Brain microvascular endothelial cell (primary cell): ENCODE measurements at regions not wholly inside any gene's neighbourhood (a gene's known extent, or its start where the extent isn't known, plus 50 kb on each side); places are given as distances from the start of the nearest gene placed in this dataset.

Source experiments
- DNase-seq: peaks from one replicate; pipeline ENCODE4 v3.0.0-alpha.2; 2020
- H3K27ac ChIP-seq: fragments of 250-450 bp; sonication (Bioruptor Pico); 2 replicates; pipeline ENCODE4 v1.5.1; 2020; ENCODE audit warnings: mild to moderate bottlenecking, moderate library complexity
- H3K27me3 ChIP-seq: fragments of 250-450 bp; sonication (Bioruptor Pico); replicated peaks from 2 replicates; pipeline ENCODE4 v1.5.1; 2020; ENCODE audit warnings: mild to moderate bottlenecking
- H3K36me3 ChIP-seq: fragments of 250-450 bp; sonication (Bioruptor Pico); replicated peaks from 2 replicates; pipeline ENCODE4 v1.5.1; 2020; ENCODE audit warnings: mild to moderate bottlenecking
- H3K4me3 ChIP-seq: 2 replicates; pipeline ENCODE4 v1.5.1; 2011; ENCODE audit warnings: low read depth, mild to moderate bottlenecking, control low read depth, low read length, moderate library complexity
- in situ Hi-C: cut with HindIII; loops from 2 replicates; pipeline ENCODE4 v1.10.0; 2017; ENCODE audit warnings: low sequenced_read_pairs, low pct_ligation_motif_present
- TF ChIP-seq, protein P1 (sequence below): IDR thresholded peaks from 2 replicates; pipeline ENCODE4 v1.5.1; 2011; ENCODE audit warnings: low read depth, mild to moderate bottlenecking, moderate library complexity, low read length, control low read depth, inconsistent platforms; ENCODE audit errors: missing control alignments

DNA sequence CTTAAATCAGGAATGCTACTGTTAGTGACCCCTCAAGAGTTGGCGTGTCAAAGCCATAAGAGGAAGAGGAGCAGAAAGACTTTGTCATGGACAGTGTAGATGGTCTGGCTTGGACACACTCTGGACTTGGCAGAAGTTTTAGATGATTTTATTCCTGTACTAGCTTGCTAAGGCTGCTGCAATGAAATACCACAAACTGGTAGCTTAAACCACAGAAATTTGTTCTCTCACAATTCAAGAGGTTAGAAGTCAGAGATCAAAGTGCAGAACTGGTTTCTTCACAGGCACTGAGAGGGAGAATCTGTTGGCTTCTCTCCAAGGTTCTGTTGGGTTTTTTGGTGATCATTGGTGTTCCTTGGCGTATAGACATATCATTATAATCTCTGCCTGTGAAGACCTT is 869.8 kb upstream of the B3GALT2 start:
- Histone ChIP-seq H3K27me3 (no peaks in the 10 kb centered on the region), H3K27ac (no peak overlapping the region), H3K36me3 (no peaks in the 10 kb centered on the region), H3K4me3 (no peak overlapping the region)
- DNase-seq, result no peak
- in situ Hi-C loops, result no loop called here
- TF ChIP-seq, protein P1, sequence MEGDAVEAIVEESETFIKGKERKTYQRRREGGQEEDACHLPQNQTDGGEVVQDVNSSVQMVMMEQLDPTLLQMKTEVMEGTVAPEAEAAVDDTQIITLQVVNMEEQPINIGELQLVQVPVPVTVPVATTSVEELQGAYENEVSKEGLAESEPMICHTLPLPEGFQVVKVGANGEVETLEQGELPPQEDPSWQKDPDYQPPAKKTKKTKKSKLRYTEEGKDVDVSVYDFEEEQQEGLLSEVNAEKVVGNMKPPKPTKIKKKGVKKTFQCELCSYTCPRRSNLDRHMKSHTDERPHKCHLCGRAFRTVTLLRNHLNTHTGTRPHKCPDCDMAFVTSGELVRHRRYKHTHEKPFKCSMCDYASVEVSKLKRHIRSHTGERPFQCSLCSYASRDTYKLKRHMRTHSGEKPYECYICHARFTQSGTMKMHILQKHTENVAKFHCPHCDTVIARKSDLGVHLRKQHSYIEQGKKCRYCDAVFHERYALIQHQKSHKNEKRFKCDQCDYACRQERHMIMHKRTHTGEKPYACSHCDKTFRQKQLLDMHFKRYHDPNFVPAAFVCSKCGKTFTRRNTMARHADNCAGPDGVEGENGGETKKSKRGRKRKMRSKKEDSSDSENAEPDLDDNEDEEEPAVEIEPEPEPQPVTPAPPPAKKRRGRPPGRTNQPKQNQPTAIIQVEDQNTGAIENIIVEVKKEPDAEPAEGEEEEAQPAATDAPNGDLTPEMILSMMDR, result no peak

DNA sequence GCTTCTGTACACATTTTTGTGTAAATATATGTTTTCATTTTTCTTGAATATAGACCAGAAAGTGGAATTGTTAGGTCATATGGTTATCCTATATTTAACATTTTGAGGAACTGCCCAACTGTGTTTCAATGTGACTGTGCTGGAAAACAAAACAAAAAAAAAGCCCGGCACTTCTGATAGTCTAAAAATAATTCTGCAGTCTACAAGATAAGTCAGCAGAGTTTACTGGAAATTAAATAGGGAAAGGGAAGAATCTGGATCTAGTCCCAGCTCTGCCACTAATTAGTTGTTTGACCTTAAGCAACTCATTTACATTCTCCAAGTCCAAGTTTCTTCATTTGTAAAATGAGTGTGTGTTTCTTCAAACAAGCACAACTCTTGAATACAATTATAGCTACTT is 869.1 kb upstream of the B3GALT2 start:
- in situ Hi-C loops, result no loop called here
- DNase-seq, result no peak
- H3K36me3 ChIP-seq, result no peaks in the 10 kb centered on the region
- TF ChIP-seq, protein P1, result no peak
- H3K4me3 ChIP-seq, result no peak overlapping the region
- H3K27ac ChIP-seq, result no peak overlapping the region
- H3K27me3 ChIP-seq, result no peaks in the 10 kb centered on the region

DNA sequence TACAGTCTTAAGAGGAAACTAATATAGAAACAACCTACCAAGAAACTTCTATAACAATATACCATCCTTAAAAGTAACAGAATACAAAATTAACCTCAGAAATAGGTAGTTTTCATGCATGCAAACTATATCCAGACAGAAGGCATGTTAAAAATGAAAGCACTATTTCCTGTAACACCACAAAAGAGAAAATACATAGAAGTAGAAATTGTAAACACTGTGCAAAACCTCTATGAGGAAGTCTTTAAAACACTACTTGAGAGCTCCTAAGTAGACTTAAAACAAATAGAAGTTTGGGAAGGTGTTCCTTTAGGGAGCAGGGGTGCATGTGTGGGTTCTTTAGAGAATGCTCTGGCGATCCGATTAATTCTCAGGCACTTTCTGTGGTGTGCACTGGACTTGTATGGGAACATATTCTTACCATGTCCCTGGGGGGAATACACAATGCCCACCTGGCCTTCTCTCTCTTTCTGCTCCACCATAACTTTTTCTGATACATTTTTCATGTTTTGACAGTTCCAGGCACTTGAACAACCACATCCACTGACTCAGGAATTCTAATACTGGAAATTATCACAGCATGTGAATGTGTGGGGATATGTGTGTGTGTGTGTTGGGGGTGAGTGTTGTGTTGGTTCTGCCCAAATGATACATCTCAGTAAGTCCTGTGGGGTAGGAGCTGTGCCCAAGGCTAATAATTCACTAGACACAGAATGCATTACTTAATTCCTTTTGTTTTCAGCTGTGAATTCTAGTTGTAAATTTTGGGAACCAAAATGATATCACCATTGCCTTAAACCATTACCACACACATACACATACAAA is 866.3 kb upstream of the B3GALT2 start:
- no peaks in the 10 kb centered on the region for H3K27me3 ChIP-seq
- H3K36me3 ChIP-seq, result no peaks in the 10 kb centered on the region
- DNase-seq, result no peak
- TF ChIP-seq, protein P1, result no peak
- H3K4me3 ChIP-seq, result no peak overlapping the region
- in situ Hi-C loops, result no loop called here
- no peak overlapping the region for H3K27ac ChIP-seq

DNA sequence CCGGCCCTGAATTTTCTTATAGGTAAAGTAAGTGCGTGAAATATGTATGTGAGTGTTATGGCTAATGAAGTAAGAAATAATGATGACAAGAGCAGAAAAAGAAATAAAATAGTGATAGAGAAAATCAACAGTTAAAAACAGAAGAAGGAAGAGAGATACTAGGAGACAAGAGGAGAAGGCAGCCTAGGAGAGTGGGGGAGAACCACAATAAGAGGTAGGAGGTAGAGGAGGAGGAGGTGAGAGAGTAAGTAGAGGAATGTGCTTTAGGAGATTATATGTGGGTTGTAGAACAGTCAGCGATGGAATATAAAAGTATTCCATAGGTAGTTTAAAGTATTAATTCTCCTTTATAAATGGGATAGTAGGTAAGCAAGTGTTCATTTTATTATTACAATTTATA is 861.5 kb upstream of the B3GALT2 start:
- in situ Hi-C loops, result no loop called here
- TF ChIP-seq, protein P1, result no peak
- no peak overlapping the region for H3K4me3 ChIP-seq
- H3K36me3 ChIP-seq, result no peaks in the 10 kb centered on the region
- no peaks in the 10 kb centered on the region for H3K27me3 ChIP-seq
- H3K27ac ChIP-seq, result no peak overlapping the region
- no peak for DNase-seq

DNA sequence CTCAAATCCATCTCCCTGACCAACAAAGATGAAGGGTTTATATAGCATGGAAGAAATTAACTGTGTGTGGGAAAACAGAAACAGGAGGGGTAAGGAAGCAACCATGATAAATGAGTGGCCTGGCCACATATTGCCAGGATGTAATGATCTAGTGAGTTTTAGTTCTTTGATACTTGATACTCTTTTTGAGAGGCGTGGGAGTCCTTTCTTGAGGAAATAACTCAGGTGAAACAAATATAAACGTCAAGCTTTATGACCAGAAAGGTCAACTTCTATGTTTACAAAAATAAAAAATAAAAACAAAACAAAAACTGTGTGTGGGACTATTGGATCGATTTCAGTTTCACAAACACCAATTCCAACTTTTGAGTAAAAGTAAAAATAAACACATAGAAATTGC is 860.8 kb upstream of the B3GALT2 start:
- TF ChIP-seq, protein P1, result no peak
- H3K27me3 ChIP-seq, result no peaks in the 10 kb centered on the region
- DNase-seq, result no peak
- no peaks in the 10 kb centered on the region for H3K36me3 ChIP-seq
- H3K4me3 ChIP-seq, result no peak overlapping the region
- in situ Hi-C loops, result no loop called here
- no peak overlapping the region for H3K27ac ChIP-seq

DNA sequence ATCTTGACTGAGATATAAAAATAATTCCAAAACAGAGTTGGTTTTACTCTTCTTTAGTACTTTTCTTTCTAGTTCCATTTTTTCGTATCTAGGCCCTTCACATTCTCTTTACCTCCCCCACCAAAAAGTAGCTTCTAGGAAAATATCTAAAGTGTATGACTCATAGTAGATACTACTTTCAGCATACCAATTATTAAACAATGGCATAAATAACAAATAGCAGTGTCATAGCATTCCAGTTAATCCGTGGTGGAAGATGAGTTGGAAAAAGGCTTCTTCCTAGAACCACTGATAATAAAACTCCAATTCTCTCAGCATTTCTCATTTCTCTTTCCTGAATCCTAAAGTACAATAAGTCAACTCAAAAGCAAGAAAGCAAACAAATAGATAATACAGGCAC is 859.0 kb upstream of the B3GALT2 start:
- DNase-seq, result no peak
- Histone ChIP-seq H3K4me3 (no peak overlapping the region), H3K27me3 (no peaks in the 10 kb centered on the region), H3K27ac (no peak overlapping the region), H3K36me3 (no peaks in the 10 kb centered on the region)
- TF ChIP-seq, protein P1, result no peak
- in situ Hi-C loops, result no loop called here
